A549 (cell line): ENCODE measurements at regions not wholly inside any gene's neighbourhood (a gene's known extent, or its start where the extent isn't known, plus 50 kb on each side); places are given as distances from the start of the nearest gene placed in this dataset.
A peak's percentile ranks its signal among the peaks of the same experiment; 100 is the strongest.

Experiments
- ATAC-seq, 2 experiments: fragments of 200-7000 bp in 1 of 2; fragments of >200 bp in 1 of 2; cut with Nextera tagmentation in 1 of 2; cut with Tn5 transposase in 1 of 2; 3 replicates each; pipeline versions ENCODE4 v1.8.0 to v1.9.1; 2018 to 2020; ENCODE audit warnings: mild to moderate bottlenecking in 1 of 2, moderate library complexity in 1 of 2
- CTCF ChIA-PET: fragments of 300-600 bp; sonication (Branson Sonifier 250); formaldehyde crosslinking; extraction: SDS; loops from one replicate; lab custom pipeline; 2021; ENCODE audit warnings: antibody characterized with exemption, inconsistent platforms; lab: Yijun Ruan, JAX
- POLR2A ChIA-PET: fragments of 350-600 bp; formaldehyde crosslinking; extraction: SDS; loops from one replicate; lab custom pipeline; 2021; ENCODE audit warnings: antibody characterized with exemption, inconsistent platforms; lab: Yijun Ruan, JAX
- DNase-seq, 2 experiments: peaks; one replicate each; pipeline versions ENCODE4 v3.0.0 to v3.0.0-alpha.2; 2011 to 2016; ENCODE audit warnings: low read depth in 1 of 2, low spot score in 1 of 2
- FAIRE-seq: peaks from 2 replicates; lab custom pipeline; 2011; peaks lifted over from hg19 to GRCh38; lab: Jason Lieb, UNC
- H3K27ac ChIP-seq, 2 experiments: fragments of >200 bp; sonication (Bioruptor Twin); formaldehyde crosslinking; 3 replicates each; pipeline ENCODE4 v1.5.1; 2016 to 2017
- H3K4me1 ChIP-seq: fragments of >200 bp; sonication (Bioruptor Twin); formaldehyde crosslinking; 3 replicates; pipeline ENCODE4 v1.6.1; 2016
- H3K4me2 ChIP-seq: fragments of >200 bp; sonication (Bioruptor Twin); formaldehyde crosslinking; 3 replicates; pipeline ENCODE4 v1.6.1; 2016
- H3K4me3 ChIP-seq: fragments of >200 bp; sonication (Bioruptor Twin); formaldehyde crosslinking; 3 replicates; pipeline ENCODE4 v1.5.1; 2016
- H3K9me3 ChIP-seq: fragments of >200 bp; sonication (Bioruptor Twin); formaldehyde crosslinking; 3 replicates; pipeline ENCODE4 v1.6.1; 2016
- CBX8 ChIP-seq: fragments of 200-600 bp; sonication (generic); IDR thresholded peaks from 2 replicates; pipeline ENCODE4 v1.6.1; 2016
- CHD4 ChIP-seq: fragments of 200-600 bp; sonication (generic); IDR thresholded peaks from 2 replicates; pipeline ENCODE4 v1.6.1; 2016; ENCODE audit warnings: antibody characterized with exemption, mild to moderate bottlenecking, borderline replicate concordance
- EHMT2 ChIP-seq: fragments of 200-600 bp; sonication (generic); IDR thresholded peaks from 2 replicates; pipeline ENCODE4 v1.6.1; 2016; ENCODE audit warnings: antibody characterized with exemption, low read depth, mild to moderate bottlenecking, moderate library complexity
- EP300 ChIP-seq, 2 experiments: fragments of >200 bp; sonication (Bioruptor Twin); formaldehyde crosslinking; IDR thresholded peaks; 2 replicates in 1 of 2; 3 replicates in 1 of 2; pipeline ENCODE4 v1.6.1; 2016 to 2017
- ESRRA ChIP-seq: fragments of 150-350 bp; IDR thresholded peaks from 2 replicates; pipeline ENCODE4 v1.6.1; 2014; ENCODE audit warnings: mild to moderate bottlenecking, low read length, borderline replicate concordance
- FOXS1 ChIP-seq: fragments of 250-450 bp; sonication (Bioruptor Pico); IDR thresholded peaks from 2 replicates; pipeline ENCODE4 v1.5.0; 2020; ENCODE audit warnings: mild to moderate bottlenecking, moderate library complexity
- GATA3 ChIP-seq: IDR thresholded peaks from 2 replicates; pipeline ENCODE4 v1.6.1; 2012; ENCODE audit warnings: borderline replicate concordance
- HOXA7 ChIP-seq: fragments of 250-450 bp; sonication (Bioruptor Pico); IDR thresholded peaks from 2 replicates; pipeline ENCODE4 v1.5.0; 2020; ENCODE audit warnings: mild to moderate bottlenecking, moderate library complexity
- HOXB13 ChIP-seq: fragments of 250-450 bp; sonication (Bioruptor Pico); IDR thresholded peaks from 2 replicates; pipeline ENCODE4 v1.5.0; 2020; ENCODE audit warnings: low read depth, mild to moderate bottlenecking, moderate library complexity
- HOXB5 ChIP-seq: fragments of 250-450 bp; sonication (Bioruptor Pico); IDR thresholded peaks from 2 replicates; pipeline ENCODE4 v1.5.0; 2020; ENCODE audit warnings: mild to moderate bottlenecking, moderate library complexity
- JUNB ChIP-seq: fragments of >200 bp; sonication (Bioruptor Twin); formaldehyde crosslinking; IDR thresholded peaks from 2 replicates; pipeline ENCODE4 v1.6.1; 2016
- KDM1A ChIP-seq: fragments of 200-600 bp; sonication (generic); IDR thresholded peaks from 2 replicates; pipeline ENCODE4 v1.6.1; 2016; ENCODE audit warnings: low read depth, mild to moderate bottlenecking
- KDM5A ChIP-seq: fragments of 200-600 bp; sonication (generic); IDR thresholded peaks from 2 replicates; pipeline ENCODE4 v1.6.1; 2016; ENCODE audit warnings: antibody characterized with exemption, mild to moderate bottlenecking
- MAFK ChIP-seq: fragments of 450-650 bp; IDR thresholded peaks from 2 replicates; pipeline ENCODE4 v1.6.1; 2014; ENCODE audit not compliant: partially characterized antibody
- NPAS2 ChIP-seq: fragments of 250-450 bp; sonication (Bioruptor Pico); IDR thresholded peaks from 2 replicates; pipeline ENCODE4 v1.8.0; 2022; ENCODE audit warnings: mild to moderate bottlenecking, moderate library complexity, borderline replicate concordance
- PHF8 ChIP-seq: fragments of 200-600 bp; sonication (generic); IDR thresholded peaks from 2 replicates; pipeline ENCODE4 v1.6.1; 2016; ENCODE audit warnings: low read depth, mild to moderate bottlenecking, antibody characterized with exemption, moderate library complexity, borderline replicate concordance
- POLR2AphosphoS2 ChIP-seq: conservative IDR thresholded peaks from 2 replicates; pipeline ENCODE4 v1.6.1; 2012; ENCODE audit warnings: low read length, improper control_type of control experiment, inconsistent platforms
- RNF2 ChIP-seq: fragments of 200-600 bp; sonication (generic); IDR thresholded peaks from 2 replicates; pipeline ENCODE4 v1.6.1; 2016; ENCODE audit warnings: low read depth, mild to moderate bottlenecking, antibody characterized with exemption, moderate library complexity, borderline replicate concordance
- SMC3 ChIP-seq: fragments of >200 bp; sonication (Bioruptor Twin); formaldehyde crosslinking; IDR thresholded peaks from 3 replicates; pipeline ENCODE4 v1.6.1; 2018; ENCODE audit warnings: inconsistent platforms
- TP53 ChIP-seq: fragments of 250-450 bp; sonication (Bioruptor Pico); IDR thresholded peaks from 2 replicates; pipeline ENCODE4 v1.5.0; 2021; ENCODE audit warnings: mild to moderate bottlenecking, moderate library complexity
- ZC3H11A ChIP-seq: fragments of 450-650 bp; IDR thresholded peaks from 2 replicates; pipeline ENCODE4 v1.6.1; 2014; ENCODE audit warnings: antibody characterized with exemption, mild to moderate bottlenecking
- ZNF302 ChIP-seq: fragments of 250-450 bp; sonication (Bioruptor Pico); IDR thresholded peaks from 2 replicates; pipeline ENCODE4 v1.9.0; 2021; ENCODE audit warnings: inconsistent platforms, mild to moderate bottlenecking, moderate library complexity
- whole genome bisulfite sequencing: methylation state at CpG from one replicate; pipeline ENCODE4 v1.1.6; 2017; ENCODE audit errors: missing lambda C conversion rate; 5-methylcytosine and 5-hydroxymethylcytosine counted together
- TF ChIP-seq, protein P1 (sequence below): IDR thresholded peaks from 2 replicates; pipeline ENCODE4 v1.6.1; 2012; ENCODE audit warnings: low read depth, borderline replicate concordance
- TF ChIP-seq, protein P2 (sequence below): fragments of 250-450 bp; sonication (Bioruptor Pico); IDR thresholded peaks from 2 replicates; pipeline ENCODE4 v1.5.0; 2020; ENCODE audit warnings: low read depth, mild to moderate bottlenecking, moderate library complexity
- TF ChIP-seq, protein P3 (sequence below): fragments of >200 bp; sonication (Bioruptor Twin); formaldehyde crosslinking; IDR thresholded peaks from 2 replicates; pipeline ENCODE4 v1.6.1; 2016
- TF ChIP-seq, protein P4 (sequence below): fragments of 150-350 bp; IDR thresholded peaks from 2 replicates; pipeline ENCODE4 v1.6.1; 2014; ENCODE audit warnings: low read depth, mild to moderate bottlenecking, low read length

DNA sequence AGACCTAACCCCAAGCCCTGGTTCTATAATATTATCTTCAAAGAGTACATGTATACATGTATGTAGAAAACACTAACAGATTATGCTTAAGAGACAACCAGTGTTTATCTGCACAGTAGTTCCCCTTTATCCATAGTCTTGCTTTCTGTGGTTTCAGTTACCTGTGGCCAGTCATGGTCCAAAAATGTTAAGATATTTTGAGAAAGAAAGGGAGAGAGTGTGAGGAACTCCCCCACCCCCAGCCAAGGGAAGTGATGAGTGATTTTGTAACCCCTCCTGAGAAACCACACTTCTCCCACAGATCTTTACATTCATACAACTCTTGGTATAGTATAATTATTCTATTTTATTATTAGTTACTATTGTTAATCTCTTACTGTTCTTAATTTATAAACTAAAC lies 77.3 kb upstream of the CNTN1 start:
- 0 out of 3 replicates have a peak, but pooled peaks cover 5% of the 10 kb centered on the region for H3K4me1 ChIP-seq
- ChIA-PET CTCF (no interaction called here), POLR2A (no interaction called here)
- ATAC-seq, result no peak
- no peak overlapping the region for H3K4me2 ChIP-seq
- no peak for TF ChIP-seq PHF8
- no peak for TF ChIP-seq TP53 (CRISPR knock-in tag)
- TF ChIP-seq, protein P1, sequence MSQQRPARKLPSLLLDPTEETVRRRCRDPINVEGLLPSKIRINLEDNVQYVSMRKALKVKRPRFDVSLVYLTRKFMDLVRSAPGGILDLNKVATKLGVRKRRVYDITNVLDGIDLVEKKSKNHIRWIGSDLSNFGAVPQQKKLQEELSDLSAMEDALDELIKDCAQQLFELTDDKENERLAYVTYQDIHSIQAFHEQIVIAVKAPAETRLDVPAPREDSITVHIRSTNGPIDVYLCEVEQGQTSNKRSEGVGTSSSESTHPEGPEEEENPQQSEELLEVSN, result no peak
- TF ChIP-seq, protein P2, sequence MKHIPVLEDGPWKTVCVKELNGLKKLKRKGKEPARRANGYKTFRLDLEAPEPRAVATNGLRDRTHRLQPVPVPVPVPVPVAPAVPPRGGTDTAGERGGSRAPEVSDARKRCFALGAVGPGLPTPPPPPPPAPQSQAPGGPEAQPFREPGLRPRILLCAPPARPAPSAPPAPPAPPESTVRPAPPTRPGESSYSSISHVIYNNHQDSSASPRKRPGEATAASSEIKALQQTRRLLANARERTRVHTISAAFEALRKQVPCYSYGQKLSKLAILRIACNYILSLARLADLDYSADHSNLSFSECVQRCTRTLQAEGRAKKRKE, result no peak
- no peak for TF ChIP-seq RNF2
- TF ChIP-seq HOXB13 (CRISPR knock-in tag), result no peak
- TF ChIP-seq KDM5A, result no peak
- no peak for TF ChIP-seq SMC3
- TF ChIP-seq CBX8, result no peak
- TF ChIP-seq ZC3H11A, result no peak
- TF ChIP-seq JUNB, result no peak
- H3K27ac ChIP-seq, result no peak overlapping the region
- FAIRE-seq, result no peak
- no peak overlapping the region for H3K4me3 ChIP-seq
- H3K9me3 ChIP-seq, result peaks cover under 1% of the 10 kb centered on the region; the same call in 1 of the 3 replicates
- DNase-seq, result no peak

DNA sequence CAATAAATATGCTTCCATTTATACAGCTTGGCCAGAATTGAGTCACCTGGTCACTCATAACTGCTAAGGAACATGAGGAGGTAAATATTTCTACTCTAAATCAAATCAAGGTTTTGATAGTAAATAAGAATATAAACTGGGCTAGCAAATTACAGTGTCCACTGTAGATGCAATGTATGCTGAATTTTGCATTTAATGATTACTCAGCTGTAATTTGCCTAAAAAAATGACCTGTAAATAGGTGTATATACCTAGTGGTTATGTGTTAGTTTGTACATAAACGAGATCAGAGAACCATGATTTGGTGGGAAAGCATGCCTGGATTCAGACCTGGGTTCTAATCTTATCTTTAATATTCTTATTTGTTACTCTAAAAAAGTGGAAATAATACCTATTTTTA lies 76.6 kb upstream of the CNTN1 start:
- CTCF ChIA-PET, result no interaction called here
- Histone ChIP-seq H3K4me2 (no peak overlapping the region), H3K9me3 (no peaks in the 10 kb centered on the region), H3K4me1 (0 out of 3 replicates have a peak, but pooled peaks cover 5% of the 10 kb centered on the region), H3K4me3 (no peak overlapping the region), H3K27ac (no peak overlapping the region)
- FAIRE-seq (no peak), ATAC-seq (no peak), DNase-seq (no peak)
- WGBS, result 52% methylated on average over 1 of the region's 1 CpG
- TF ChIP-seq CBX8, result no peak
- peak; percentile 76 for TF ChIP-seq MAFK
- POLR2A ChIA-PET, result no interaction called here

DNA sequence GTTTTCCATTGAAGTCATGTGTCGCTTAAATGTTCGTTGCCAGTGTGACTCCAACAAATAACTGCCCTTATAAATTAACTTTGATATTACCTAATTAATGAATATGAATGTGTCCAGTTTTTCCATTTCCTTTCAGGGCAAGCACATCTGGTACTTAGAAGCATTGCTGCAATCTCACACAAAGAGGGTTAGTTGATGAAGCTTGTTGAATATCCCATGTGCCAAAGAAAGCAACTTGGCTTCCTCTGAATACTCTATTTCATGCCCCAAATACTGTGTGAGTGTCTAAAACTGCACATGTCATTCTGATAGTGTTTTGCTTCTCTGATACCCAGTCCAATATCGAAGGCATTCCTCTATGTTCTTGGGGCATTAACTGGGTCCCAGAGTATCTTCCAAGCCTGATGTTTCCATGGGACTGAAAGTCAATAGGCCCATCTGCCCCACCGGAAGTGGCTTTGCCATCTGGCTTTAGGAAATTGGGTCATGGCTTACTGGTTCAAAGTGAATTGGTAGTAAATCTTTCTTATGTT lies 75.8 kb upstream of the CNTN1 start:
- no peak for TF ChIP-seq NPAS2 (CRISPR knock-in tag)
- TF ChIP-seq HOXB5 (CRISPR knock-in tag), result no peak
- TF ChIP-seq GATA3, result no peak
- TF ChIP-seq HOXA7 (CRISPR knock-in tag), result no peak
- TF ChIP-seq, protein P2, result no peak
- TF ChIP-seq POLR2AphosphoS2, result no peak
- H3K4me1 ChIP-seq, result 0 out of 3 replicates have a peak, but pooled peaks cover 5% of the 10 kb centered on the region
- H3K4me2 ChIP-seq, result no peak overlapping the region
- H3K4me3 ChIP-seq, result no peak overlapping the region
- FAIRE-seq, result no peak
- POLR2A ChIA-PET, result no interaction called here
- no peaks in the 10 kb centered on the region for H3K9me3 ChIP-seq
- WGBS, result 71% methylated on average over 4 of the region's 4 CpGs
- CTCF ChIA-PET, result interaction anchor here (1.4 kb wide), 1 partner anchor 13 kb away, joined by 3 read pairs; no protein-coding TSS in a partner anchor
- ATAC-seq, result no peak
- no peak overlapping the region for H3K27ac ChIP-seq
- no peak for DNase-seq

DNA sequence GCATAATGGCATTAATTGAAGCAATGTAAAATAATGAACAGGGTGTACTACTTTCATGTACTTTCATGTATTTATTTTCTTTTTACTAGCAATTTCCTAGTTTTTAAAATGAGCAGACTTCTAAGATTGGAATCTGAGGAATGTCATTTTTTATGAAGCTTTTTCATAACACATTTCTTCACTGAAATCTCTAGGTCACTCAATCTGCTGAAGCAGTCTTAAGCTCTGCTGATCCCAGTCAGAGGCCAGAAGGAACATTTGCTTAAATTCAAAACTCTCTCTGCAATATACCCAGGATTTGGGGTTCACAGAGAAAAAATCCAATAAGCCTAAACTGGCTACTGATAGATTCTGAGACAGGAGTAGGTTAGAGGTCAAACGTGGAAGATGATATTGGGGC lies 73.6 kb upstream of the CNTN1 start:
- ATAC-seq (no peak), DNase-seq (no peak)
- Histone ChIP-seq H3K27ac (0 out of 6 replicates have a peak overlapping the region, but pooled peaks of 1 of the 2 experiments have one; percentile 25), H3K4me2 (no peak overlapping the region)
- TF ChIP-seq ZNF302, result no peak
- no peak for TF ChIP-seq EP300 (IDR thresholded peaks at IDR 0.05)
- no peak for TF ChIP-seq ESRRA
- no peak for TF ChIP-seq KDM1A
- TF ChIP-seq, protein P3, sequence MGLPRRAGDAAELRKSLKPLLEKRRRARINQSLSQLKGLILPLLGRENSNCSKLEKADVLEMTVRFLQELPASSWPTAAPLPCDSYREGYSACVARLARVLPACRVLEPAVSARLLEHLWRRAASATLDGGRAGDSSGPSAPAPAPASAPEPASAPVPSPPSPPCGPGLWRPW, result no peak
- no peak for TF ChIP-seq FOXS1
- TF ChIP-seq HOXB13 (CRISPR knock-in tag), result no peak
- TF ChIP-seq, protein P4, sequence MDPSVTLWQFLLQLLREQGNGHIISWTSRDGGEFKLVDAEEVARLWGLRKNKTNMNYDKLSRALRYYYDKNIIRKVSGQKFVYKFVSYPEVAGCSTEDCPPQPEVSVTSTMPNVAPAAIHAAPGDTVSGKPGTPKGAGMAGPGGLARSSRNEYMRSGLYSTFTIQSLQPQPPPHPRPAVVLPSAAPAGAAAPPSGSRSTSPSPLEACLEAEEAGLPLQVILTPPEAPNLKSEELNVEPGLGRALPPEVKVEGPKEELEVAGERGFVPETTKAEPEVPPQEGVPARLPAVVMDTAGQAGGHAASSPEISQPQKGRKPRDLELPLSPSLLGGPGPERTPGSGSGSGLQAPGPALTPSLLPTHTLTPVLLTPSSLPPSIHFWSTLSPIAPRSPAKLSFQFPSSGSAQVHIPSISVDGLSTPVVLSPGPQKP, result no peak
- TF ChIP-seq EHMT2, result no peak
- TF ChIP-seq CHD4, result no peak
- TF ChIP-seq, all 56 proteins: peak for 0
- CTCF ChIA-PET, result interaction anchor here (0.5 kb wide), 1 partner anchor 293 kb away, joined by 3 read pairs; no protein-coding TSS in a partner anchor
- Histone ChIP-seq H3K9me3 (no peaks in the 10 kb centered on the region), H3K4me3 (no peak overlapping the region), H3K4me1 (peaks cover 19% of the 10 kb centered on the region)
- POLR2A ChIA-PET, result no interaction called here
- no peak for FAIRE-seq
- 68% methylated on average over 1 of the region's 1 CpG for WGBS
